ENCODE measurements at regions not wholly inside any gene's neighbourhood (a gene's known extent, or its start where the extent isn't known, plus 50 kb on each side); places are given as distances from the start of the nearest gene placed in this dataset.

- TF ChIP-seq ZSCAN30 (CRISPR knock-in tag; IDR thresholded peaks at IDR 0.05) = no peak
- no peak for TF ChIP-seq NFYC (CRISPR knock-in tag; IDR thresholded peaks at IDR 0.05)
- no peak for TF ChIP-seq ATF2 (CRISPR knock-in tag; IDR thresholded peaks at IDR 0.05)
Measured at GRCh38 chr15:31463521-31464102, 137.0 kb downstream of the KLF13 start (continued).

GRCh38 chr15:31464216-31465082 is 137.8 kb downstream of the KLF13 start:
- no peaks in the 10 kb centered on the region for H3K4me1 ChIP-seq (ENCODE audit: insufficient read depth, low read length)
- no TSS peak for BruUV-seq (replicated peaks)
- no peak for FAIRE-seq
- ChIA-PET POLR2A (no interaction called here), CTCF (ENCODE audit: low intra/inter-chr PET ratio, low total read pairs) (no interaction called here)
- in situ Hi-C loops (cut with HindIII; ENCODE audit: extremely low pct_ligation_motif_present, low pct_unique_long_range_greater_than_20kb) = no loop called here
- H2AFZ ChIP-seq (ENCODE audit: low read length) = no peak overlapping the region
- no peak overlapping the region for H3K4me3 ChIP-seq (replicated peaks in 1 of 3; ENCODE audit: insufficient read depth in 1 of 3, low read depth in 2 of 3, low read length in 3 of 3)
- 15% methylated on average over 9 of the region's 13 CpGs for WGBS (ENCODE audit: low lambda C conversion rate)
- intact Hi-C loops (cut with micrococcal nuclease; ENCODE audit: unreplicated experiment) = no loop called here
- no peaks in the 10 kb centered on the region for H3K36me3 ChIP-seq (replicated peaks in 1 of 2; ENCODE audit: control insufficient read depth in 1 of 2, insufficient read depth in 2 of 2, low read length in 2 of 2)
- H3K9me3 ChIP-seq (ENCODE audit: low read length) = no peaks in the 10 kb centered on the region
- no peak overlapping the region for H3K27ac ChIP-seq (ENCODE audit: extremely low read length, insufficient read depth, low read length)
- no peaks in the 10 kb centered on the region for H4K20me1 ChIP-seq (ENCODE audit: insufficient read depth, low read length)
- no peaks in the 10 kb centered on the region for H3K79me2 ChIP-seq (ENCODE audit: insufficient read depth, low read length)
- ATAC-seq = no peak
- no peak for TF ChIP-seq JARID2 (CRISPR knock-in tag; IDR thresholded peaks at IDR 0.05; ENCODE audit: insufficient replicate concordance)
- no peak for TF ChIP-seq ATRX (CRISPR knock-in tag; IDR thresholded peaks at IDR 0.05; ENCODE audit: borderline replicate concordance)
- H3K9ac ChIP-seq (ENCODE audit: insufficient read depth, low read depth, low read length) = no peak overlapping the region
- no peak overlapping the region for H3K4me2 ChIP-seq (ENCODE audit: low read depth, low read length)
- peaks cover 0 to 47% of the 10 kb centered on the region in 2 experiments; a peak in 4 of 5 replicates for H3K27me3 ChIP-seq (ENCODE audit: control insufficient read depth in 1 of 2, insufficient read depth in 2 of 2, low read length in 2 of 2)
- no peak for DNase-seq (ENCODE audit: low spot score)

Data from HepG2 (cell line).